Stimulated activated CD8-positive, alpha-beta memory T cell treated with anti-CD3 and anti-CD28 coated beads, Interleukin-7, amount 100 ng/mL, for 24 hours (primary cell): ENCODE measurements at regions not wholly inside any gene's neighbourhood (a gene's known extent, or its start where the extent isn't known, plus 50 kb on each side); places are given as distances from the start of the nearest gene placed in this dataset.
A peak's percentile ranks its signal among the peaks of the same experiment; 100 is the strongest.
"Not testable (repeated sequence)": the region's sequence is repeated elsewhere in the genome, so short reads cannot be mapped to it uniquely, and the experiment has no call there.

Source experiments
- DNase-seq: peaks from one replicate; pipeline ENCODE4 v3.0.0-alpha.2; 2020; ENCODE audit warnings: low read depth

DNA sequence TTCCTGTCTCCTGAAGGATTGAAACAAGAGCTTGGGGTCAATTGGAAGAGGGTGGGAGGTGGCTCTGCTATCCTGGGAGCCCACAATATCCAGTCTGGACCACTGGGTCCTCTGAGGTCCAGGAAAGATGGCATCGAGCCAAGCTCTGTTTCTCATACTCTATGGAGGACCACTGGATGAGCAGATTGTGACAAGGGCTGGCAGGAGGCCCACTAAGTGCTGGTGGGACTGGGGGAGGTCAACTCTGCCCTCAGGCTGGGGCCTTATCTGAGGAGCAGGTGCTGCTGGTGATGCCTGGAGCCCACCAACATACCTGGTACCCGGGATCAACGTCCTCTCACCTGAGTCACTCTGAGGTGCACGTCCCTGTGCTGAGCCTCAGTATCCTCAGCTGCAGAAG lies 142.4 kb downstream of the NDUFA10 start:
- no peak for DNase-seq

DNA sequence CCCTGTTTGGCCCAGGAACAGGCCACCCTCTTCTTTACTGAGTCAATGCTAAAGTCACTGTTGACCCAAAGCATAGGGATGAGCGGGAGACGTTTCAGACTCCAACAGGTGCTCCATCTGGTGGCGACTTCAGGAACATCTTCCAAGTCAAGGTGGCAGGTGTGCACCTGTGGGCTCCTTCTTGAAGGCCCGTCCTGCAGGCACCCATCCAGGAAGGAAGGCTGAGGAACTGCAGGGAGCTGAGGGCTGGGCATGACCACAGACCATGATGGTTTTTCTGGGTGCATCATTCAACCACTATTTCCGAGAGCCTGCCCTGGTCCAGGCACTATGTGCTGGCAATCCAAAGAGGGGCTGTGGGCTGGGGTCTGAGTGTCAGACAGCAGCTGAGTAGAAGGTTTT lies 142.8 kb downstream of the NDUFA10 start:
- DNase-seq, result peak; percentile 21

GRCh38 chr2:239881561-239882320 lies 143.4 kb downstream of the NDUFA10 start:
- no peak for DNase-seq

- DNase-seq, result no peak
Observed at GRCh38 chr2:239881031-239881471, 144.1 kb downstream of the NDUFA10 start.

DNA sequence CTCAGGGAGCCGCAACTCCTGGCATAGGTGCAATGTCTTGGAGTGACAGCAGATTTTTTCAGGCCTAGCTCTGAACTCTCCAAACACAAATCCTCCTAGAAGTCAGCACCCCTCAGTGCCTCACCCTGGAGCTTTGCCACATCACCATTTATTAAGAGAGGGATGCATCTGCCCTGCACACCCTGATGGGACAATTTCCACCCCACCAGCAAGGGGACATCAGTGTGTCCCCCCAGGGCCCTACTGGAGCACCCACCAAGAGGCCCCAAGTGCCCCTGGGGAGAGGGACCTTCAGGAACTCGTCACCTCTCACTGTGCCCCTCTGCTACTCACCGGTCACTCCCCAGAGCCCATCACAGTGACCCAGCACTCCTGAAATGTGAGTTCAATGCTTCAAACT lies 144.7 kb downstream of the NDUFA10 start:
- no peak for DNase-seq

- no peak for DNase-seq
Observed at GRCh38 chr2:239879423-239880084, 145.6 kb downstream of the NDUFA10 start.

DNA sequence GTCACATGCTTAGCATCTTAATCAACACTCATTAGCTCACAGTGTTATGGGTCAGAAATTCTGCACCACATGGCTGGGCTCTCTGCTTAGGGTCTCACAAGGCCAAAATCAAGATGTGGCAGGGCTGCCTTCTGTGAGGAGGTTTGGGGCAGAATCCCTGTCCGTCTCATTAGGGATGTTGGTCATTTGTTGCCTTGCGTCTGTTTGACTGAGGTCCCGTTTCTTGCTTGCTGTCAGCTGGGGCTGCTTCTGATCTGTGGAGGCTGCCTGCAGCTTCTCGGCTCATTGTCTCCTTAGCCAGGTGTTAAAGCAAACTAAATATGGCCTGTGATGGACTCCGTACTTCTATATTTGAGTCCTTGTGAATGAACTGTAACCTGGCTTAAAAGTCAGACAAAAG lies 146.5 kb downstream of the NDUFA10 start:
- no peak for DNase-seq

DNA sequence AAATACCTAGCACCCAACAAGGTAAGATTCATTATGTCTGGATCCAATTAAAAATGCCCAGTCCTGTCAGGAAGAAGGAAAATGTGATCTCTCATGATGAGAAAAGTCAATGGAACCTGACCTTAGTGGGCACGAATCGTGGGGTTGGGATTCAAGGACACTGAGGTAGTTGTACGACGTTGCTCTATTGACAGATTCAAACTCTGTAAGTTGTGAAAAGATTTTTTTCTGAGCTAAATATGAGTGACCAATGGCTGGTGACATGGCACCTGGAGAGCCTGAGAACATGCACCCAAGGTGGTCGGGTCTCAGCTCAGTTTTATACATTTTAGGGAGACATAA lies 148.2 kb downstream of the NDUFA10 start:
- no peak for DNase-seq

DNA sequence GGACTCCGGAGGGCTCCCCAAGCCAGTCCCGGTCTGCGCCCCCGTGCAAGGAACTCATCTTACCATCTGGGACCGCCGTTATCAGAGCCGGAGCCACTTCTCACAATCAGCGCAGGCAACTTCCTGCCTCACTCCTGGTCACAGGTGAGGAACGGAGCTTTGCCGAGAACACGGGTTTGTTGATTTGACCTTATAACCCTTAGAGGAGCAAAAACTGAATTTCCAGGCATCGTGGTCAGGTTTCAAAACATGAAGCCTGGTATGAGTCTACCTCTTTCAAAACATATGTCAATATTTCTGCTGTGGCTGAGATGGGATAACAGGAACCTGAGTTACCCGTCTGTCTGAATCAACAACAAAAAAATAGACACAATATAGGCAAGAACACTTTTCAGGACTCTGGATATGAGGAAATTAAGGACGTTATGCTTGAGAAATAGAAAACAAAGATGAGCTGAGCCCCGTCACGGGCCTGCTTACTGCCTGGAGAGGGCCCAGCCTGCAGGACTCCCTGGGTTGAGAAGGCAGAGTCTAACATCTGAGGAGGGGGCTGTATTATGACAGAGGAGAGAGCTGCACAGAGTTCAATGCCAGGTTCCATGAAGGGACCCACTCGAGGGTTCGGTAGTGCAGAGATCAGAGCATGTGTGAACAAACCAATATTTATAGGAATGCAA lies 148.7 kb downstream of the NDUFA10 start:
- DNase-seq, result no peak

- no peak for DNase-seq
Observed at GRCh38 chr2:239874636-239875356, 150.3 kb downstream of the NDUFA10 start.

DNA sequence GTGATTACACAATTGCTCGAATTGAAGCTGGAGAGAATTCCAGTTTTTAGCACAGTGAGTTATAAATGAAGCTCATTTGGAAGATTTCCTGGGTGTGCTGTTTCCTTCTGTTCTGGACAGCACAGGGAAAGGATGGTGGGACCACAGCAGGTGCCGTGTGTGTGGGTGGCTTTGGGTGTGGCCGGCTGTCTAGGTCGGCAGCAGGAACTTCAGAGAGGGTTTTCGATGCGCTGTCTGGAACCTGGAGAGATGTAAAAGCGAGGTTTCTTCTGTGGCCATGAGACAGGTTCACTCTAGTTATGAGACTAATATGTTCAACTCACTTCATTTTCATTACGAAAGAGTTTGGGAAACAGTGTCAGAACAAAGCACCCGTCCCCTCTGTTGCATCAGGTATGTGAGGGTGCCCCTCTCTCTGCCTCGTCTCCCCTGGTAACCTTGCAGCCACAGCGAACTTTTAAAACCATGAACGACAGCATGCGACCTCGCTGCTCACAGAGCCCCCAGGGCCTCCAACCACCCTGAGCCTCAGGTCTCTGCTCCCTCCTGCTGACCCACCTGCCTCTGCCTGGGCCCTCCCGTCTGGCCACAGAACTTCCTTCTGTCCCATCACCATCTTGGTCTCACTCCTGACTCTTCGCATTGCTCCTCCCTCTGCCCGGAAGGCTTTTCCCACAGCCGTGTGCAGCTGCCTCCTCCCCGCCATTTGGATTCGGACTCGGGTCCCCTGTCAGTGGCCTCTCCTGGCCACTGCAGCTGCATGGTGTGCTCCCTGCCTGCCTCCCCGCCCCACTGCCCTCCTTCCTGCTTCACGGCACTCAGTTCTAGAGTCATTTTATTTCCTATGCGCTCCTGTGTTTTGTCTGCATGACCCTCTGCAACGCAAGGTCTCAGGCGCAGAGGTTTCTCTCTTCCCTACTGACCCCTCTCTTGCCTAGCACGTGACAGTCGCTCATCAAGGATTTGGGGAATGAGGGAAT lies 151.2 kb downstream of the NDUFA10 start:
- DNase-seq, result no peak

- DNase-seq, result no peak
Observed at GRCh38 chr2:239871481-239872435, 153.4 kb downstream of the NDUFA10 start.

DNA sequence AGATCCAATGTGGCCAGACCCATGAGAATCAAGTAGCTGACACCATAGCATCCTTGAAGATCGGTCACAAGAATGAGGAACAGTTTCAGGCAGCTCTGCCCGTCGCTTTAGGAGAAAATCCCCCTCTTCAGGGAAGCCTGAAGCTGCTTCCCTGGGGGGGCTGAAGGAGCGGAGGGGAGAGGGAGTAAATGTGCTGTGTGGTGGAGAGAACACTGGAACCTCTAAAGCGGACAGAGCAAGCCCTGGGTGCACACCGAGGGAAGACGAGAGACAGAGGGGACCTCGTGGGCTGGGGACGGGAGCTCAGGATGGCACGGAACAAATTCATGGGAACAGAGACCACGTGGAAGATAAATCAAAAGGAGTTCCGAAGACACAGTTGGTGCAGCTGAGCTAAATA lies 154.3 kb downstream of the NDUFA10 start:
- DNase-seq, result no peak

DNA sequence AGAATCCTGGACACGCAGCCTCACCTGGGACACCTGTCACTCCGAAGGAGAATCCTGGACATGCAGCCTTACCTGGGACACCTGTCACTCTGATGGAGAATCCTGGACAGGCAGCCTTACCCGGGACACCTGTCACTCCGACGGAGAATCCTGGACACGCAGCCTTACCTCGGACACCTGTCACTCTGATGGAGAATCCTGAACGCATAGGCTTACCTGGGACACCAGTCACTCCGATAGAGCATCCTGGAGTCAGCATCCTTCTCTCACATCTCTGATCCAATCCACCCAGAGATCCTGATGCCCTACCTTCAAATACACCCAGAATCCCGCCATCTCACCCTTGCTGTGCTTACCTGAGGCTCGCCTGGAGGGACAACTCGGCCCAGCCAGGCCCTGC lies 154.9 kb downstream of the NDUFA10 start:
- DNase-seq, result no peak

DNA sequence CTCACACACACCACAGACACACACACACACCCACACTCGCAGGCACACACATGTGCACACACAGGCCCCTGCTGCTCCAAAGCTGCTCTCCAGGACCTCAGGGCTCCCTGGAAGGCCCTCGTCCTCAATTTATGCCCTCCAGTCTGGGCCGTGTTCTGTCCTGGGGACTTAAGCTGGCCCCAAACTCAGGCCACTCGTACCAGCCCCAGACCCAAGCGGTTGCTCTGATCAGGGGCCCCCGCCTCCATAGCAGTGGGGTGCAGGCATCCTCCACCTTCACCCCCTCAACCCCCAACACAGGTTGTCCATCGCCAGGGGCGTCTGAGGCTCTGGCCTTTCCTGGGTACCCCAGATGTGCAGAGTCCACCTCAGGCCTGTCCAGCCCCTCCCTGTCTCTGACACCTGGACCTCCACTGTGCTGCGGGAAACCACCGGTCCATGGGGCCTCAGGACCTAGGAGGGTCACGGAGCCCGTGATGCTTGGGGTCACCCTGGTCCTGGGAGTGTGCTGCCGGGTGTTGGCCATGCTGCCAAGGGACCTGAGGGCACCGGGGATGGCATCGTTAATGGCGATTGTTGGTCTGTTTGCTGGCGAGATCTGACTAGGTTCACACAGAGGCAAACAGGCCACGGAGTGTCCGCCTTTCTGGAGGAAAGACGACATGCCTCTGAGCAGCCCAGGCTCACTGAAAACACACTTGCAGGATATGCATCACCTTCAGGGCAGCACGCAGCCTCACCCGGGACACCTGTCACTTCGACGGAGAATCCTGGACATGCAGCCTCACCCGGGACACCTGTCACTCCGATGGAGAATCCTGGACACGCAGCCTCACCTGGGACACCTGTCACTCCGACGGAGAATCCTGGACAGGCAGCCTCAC lies 155.6 kb downstream of the NDUFA10 start:
- no peak for DNase-seq

DNA sequence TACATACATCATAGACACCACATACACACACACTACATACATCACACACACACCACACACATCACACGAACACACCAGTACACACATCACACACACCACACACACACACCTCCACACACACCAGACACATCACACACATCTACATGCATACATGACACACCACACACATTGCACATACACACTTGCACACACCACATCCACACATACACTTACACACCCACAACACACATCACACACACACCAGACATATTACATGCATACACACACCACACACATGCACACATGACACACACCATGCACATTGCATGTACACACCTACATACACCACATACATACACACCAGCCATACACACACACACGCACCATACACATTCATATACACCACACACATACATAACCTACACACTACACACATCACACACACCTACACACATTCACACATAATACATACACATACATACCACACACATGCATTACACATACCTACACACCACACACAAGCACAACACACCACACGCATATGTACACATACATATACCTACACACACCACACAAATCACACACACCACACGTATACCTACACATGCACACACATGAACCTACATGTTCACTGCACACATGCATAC lies 156.5 kb downstream of the NDUFA10 start:
- DNase-seq, result no peak

GRCh38 chr2:239866778-239867177 lies 158.4 kb downstream of the NDUFA10 start:
- no peak for DNase-seq

GRCh38 chr2:239866350-239866749 lies 158.8 kb downstream of the NDUFA10 start:
- DNase-seq, result no peak

GRCh38 chr2:239865856-239866255 lies 159.3 kb downstream of the NDUFA10 start:
- not testable (repeated sequence) for DNase-seq
